Keratinocyte (primary cell): ENCODE measurements at regions not wholly inside any gene's neighbourhood (a gene's known extent, or its start where the extent isn't known, plus 50 kb on each side); places are given as distances from the start of the nearest gene placed in this dataset.

Experiments
- DNase-seq: peaks from one replicate; pipeline ENCODE4 v3.0.0-alpha.2; 2011; ENCODE audit warnings: low read depth, missing footprints, low spot score
- FAIRE-seq: peaks from 2 replicates; lab custom pipeline; 2011; peaks lifted over from hg19 to GRCh38; lab: Jason Lieb, UNC
- H2AFZ ChIP-seq: 2 replicates; pipeline ENCODE4 v1.6.0; 2012; ENCODE audit warnings: low read length, control low read depth, inconsistent platforms; ENCODE audit not compliant: control insufficient read depth
- H3K27ac ChIP-seq: 2 replicates; pipeline ENCODE4 v1.5.1; 2011; ENCODE audit warnings: low read length; ENCODE audit not compliant: control insufficient read depth, insufficient read depth
- H3K27me3 ChIP-seq: 3 replicates; pipeline ENCODE4 v1.6.0; 2011; ENCODE audit warnings: low read length; ENCODE audit not compliant: control insufficient read depth, insufficient read depth; ENCODE audit errors: extremely low read depth
- H3K36me3 ChIP-seq, 2 experiments: 2 replicates in 1 of 2; 3 replicates in 1 of 2; pipeline ENCODE4 v1.5.1; 2011; ENCODE audit warnings: low read length in 2 of 2, mild to moderate bottlenecking in 1 of 2; ENCODE audit not compliant: control insufficient read depth in 2 of 2, insufficient read depth in 2 of 2; ENCODE audit errors: extremely low read depth in 1 of 2
- H3K4me1 ChIP-seq: 3 replicates; pipeline ENCODE4 v1.5.1; 2011; ENCODE audit warnings: low read length; ENCODE audit not compliant: control insufficient read depth, insufficient read depth; ENCODE audit errors: extremely low read depth
- H3K4me2 ChIP-seq: 3 replicates; pipeline ENCODE4 v1.6.0; 2011; ENCODE audit warnings: low read depth, low read length; ENCODE audit not compliant: control insufficient read depth, insufficient read depth; ENCODE audit errors: extremely low read depth
- H3K4me3 ChIP-seq, 3 experiments: fragments of 200-600 bp in 1 of 3; sonication (generic) in 1 of 3; 2 replicates in 2 of 3; 3 replicates in 1 of 3; pipeline ENCODE4 v1.5.1; 2011 to 2016; ENCODE audit warnings: low read length in 3 of 3, mild to moderate bottlenecking in 3 of 3, control low read depth in 2 of 3, inconsistent platforms in 1 of 3, low read depth in 1 of 3, mixed read lengths in 1 of 3, mixed run types in 1 of 3, moderate library complexity in 1 of 3; ENCODE audit not compliant: control insufficient read depth in 2 of 3, insufficient read depth in 2 of 3; ENCODE audit errors: extremely low read depth in 1 of 3
- H3K79me2 ChIP-seq: 2 replicates; pipeline ENCODE4 v1.6.0; 2012; ENCODE audit warnings: low read length; ENCODE audit not compliant: control insufficient read depth, insufficient read depth
- H3K9ac ChIP-seq: 3 replicates; pipeline ENCODE4 v1.6.0; 2011; ENCODE audit warnings: low read length; ENCODE audit not compliant: control insufficient read depth, insufficient read depth; ENCODE audit errors: extremely low read depth
- H3K9me1 ChIP-seq: 3 replicates; pipeline ENCODE4 v1.6.0; 2011; ENCODE audit warnings: low read length; ENCODE audit not compliant: control insufficient read depth, insufficient read depth; ENCODE audit errors: extremely low read depth
- H3K9me3 ChIP-seq: 2 replicates; pipeline ENCODE4 v1.5.1; 2012; ENCODE audit warnings: low read depth, low read length; ENCODE audit not compliant: control insufficient read depth
- H4K20me1 ChIP-seq: 3 replicates; pipeline ENCODE4 v1.6.0; 2011; ENCODE audit warnings: low read length; ENCODE audit not compliant: control insufficient read depth, insufficient read depth; ENCODE audit errors: extremely low read depth
- CTCF ChIP-seq, 3 experiments: IDR thresholded peaks in 1 of 3; conservative IDR thresholded peaks in 1 of 3; optimal IDR thresholded peaks in 1 of 3; 2 replicates in 2 of 3; 3 replicates in 1 of 3; pipeline versions ENCODE3 to v1.5.1; 2011; ENCODE audit warnings: low read length in 3 of 3, mild to moderate bottlenecking in 3 of 3, moderate library complexity in 2 of 3, control low read depth in 1 of 3, inconsistent platforms in 1 of 3; ENCODE audit not compliant: insufficient read depth in 2 of 3; ENCODE audit errors: extremely low read depth in 1 of 3
- EZH2 ChIP-seq: IDR thresholded peaks from one replicate; pipeline ENCODE4 v1.6.1; 2012; ENCODE audit warnings: inconsistent platforms, mild to moderate bottlenecking, low read length, moderate library complexity
- dilution Hi-C: fragments of 300-500 bp; cut with MboI; formaldehyde crosslinking; loops from one replicate; pipeline ENCODE4 v1.7.0; 2020; ENCODE audit warnings: low sequenced_read_pairs; ENCODE audit not compliant: extremely low pct_ligation_motif_present

- H3K4me1 ChIP-seq = peaks cover 7% of the 10 kb centered on the region
- no peaks in the 10 kb centered on the region for H3K79me2 ChIP-seq
- no peak for FAIRE-seq
- H3K4me2 ChIP-seq = no peak overlapping the region
- no peaks in the 10 kb centered on the region for H3K36me3 ChIP-seq
- H3K9me1 ChIP-seq = no peaks in the 10 kb centered on the region
- no peak overlapping the region for H3K9ac ChIP-seq
- dilution Hi-C loops = no loop called here
- no peak for TF ChIP-seq EZH2
- no peak for TF ChIP-seq CTCF (optimal IDR thresholded peaks at IDR 0.05 in 1 of 3, IDR thresholded peaks at IDR 0.05 in 1 of 3, conservative IDR thresholded peaks at IDR 0.05 in 1 of 3; ENCODE audit: extremely low read depth in 1 of 3, insufficient read depth in 2 of 3, low read length in 3 of 3)
- H3K27ac ChIP-seq = no peak overlapping the region
- DNase-seq = no peak
- H4K20me1 ChIP-seq = no peaks in the 10 kb centered on the region
- no peak overlapping the region for H3K4me3 ChIP-seq
- no peaks in the 10 kb centered on the region for H3K9me3 ChIP-seq
- H2AFZ ChIP-seq = no peak overlapping the region
- H3K27me3 ChIP-seq = peaks cover 8% of the 10 kb centered on the region
Observed at GRCh38 chr20:60239956-60240355, 281.7 kb downstream of the CDH26 start.

GRCh38 chr20:60240415-60240814 is 282.2 kb downstream of the CDH26 start:
- H3K27me3 ChIP-seq = peaks cover 8% of the 10 kb centered on the region
- no peaks in the 10 kb centered on the region for H3K9me1 ChIP-seq
- DNase-seq = no peak
- H3K79me2 ChIP-seq = no peaks in the 10 kb centered on the region
- TF ChIP-seq EZH2 (no peak), CTCF (optimal IDR thresholded peaks at IDR 0.05 in 1 of 3, IDR thresholded peaks at IDR 0.05 in 1 of 3, conservative IDR thresholded peaks at IDR 0.05 in 1 of 3; ENCODE audit: extremely low read depth in 1 of 3, insufficient read depth in 2 of 3, low read length in 3 of 3) (no peak)
- FAIRE-seq = no peak
- H3K4me3 ChIP-seq = no peak overlapping the region
- H3K9ac ChIP-seq = no peak overlapping the region
- H3K4me2 ChIP-seq = no peak overlapping the region
- H3K36me3 ChIP-seq = no peaks in the 10 kb centered on the region
- dilution Hi-C loops = no loop called here
- no peaks in the 10 kb centered on the region for H3K9me3 ChIP-seq
- no peak overlapping the region for H3K27ac ChIP-seq
- H4K20me1 ChIP-seq = no peaks in the 10 kb centered on the region
- H2AFZ ChIP-seq = no peak overlapping the region
- H3K4me1 ChIP-seq = peaks cover 7% of the 10 kb centered on the region
